Fibroblast of the conjunctiva (primary cell): ENCODE measurements at regions not wholly inside any gene's neighbourhood (a gene's known extent, or its start where the extent isn't known, plus 50 kb on each side); places are given as distances from the start of the nearest gene placed in this dataset.

Experiments used
- DNase-seq: peaks from one replicate; pipeline ENCODE4 v3.0.0-alpha.2; 2010; ENCODE audit warnings: low read depth

DNA sequence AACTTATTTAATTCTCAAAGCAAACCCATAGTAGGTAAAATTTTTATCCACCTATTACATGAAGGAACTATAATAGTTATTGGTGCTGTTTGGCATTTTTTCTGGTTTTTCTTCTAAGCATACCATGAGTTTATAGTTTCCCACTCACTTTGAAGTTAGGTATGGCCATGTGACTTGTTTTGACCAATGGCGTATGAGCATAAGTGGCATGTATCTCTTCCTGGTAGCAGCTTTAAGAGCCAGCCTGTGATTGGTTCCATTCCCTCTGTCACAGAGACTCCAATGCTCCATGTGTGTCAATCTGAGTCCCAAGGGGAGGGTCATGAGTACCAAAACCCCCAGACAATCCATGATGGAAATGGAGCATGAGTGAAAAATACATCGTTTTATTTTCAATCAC, 282.9 kb upstream of the N4BP1 start:
- no peak for DNase-seq

DNA sequence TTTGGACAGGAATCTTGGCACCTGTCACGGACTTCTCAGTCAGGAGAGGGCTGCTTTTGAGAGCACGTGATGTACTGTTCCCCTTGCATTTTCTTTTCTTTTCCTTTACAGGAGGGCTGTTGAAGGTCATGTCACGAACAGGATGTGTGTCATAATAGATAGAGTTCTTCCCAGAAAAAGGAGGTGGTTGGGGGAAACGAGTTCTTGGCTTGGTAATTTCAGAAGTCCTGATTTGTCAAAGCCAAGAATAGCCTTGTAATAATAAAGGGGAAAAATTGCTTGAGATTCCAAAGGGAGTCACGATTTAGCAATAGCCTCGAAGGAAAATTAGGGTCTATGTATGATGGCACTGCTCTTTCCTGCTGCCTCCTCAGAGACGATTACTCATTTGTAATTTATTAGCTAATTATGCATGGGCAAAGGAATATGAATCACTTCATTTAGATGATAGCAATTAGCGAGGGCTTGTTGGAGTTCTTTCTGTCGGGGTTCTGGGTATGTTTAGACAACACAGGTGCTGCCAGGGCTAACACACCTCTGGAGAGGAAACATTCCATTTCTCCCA, 277.7 kb upstream of the N4BP1 start:
- DNase-seq = no peak

GRCh38 chr16:48885471-48885870, 275.5 kb upstream of the N4BP1 start:
- no peak for DNase-seq

DNA sequence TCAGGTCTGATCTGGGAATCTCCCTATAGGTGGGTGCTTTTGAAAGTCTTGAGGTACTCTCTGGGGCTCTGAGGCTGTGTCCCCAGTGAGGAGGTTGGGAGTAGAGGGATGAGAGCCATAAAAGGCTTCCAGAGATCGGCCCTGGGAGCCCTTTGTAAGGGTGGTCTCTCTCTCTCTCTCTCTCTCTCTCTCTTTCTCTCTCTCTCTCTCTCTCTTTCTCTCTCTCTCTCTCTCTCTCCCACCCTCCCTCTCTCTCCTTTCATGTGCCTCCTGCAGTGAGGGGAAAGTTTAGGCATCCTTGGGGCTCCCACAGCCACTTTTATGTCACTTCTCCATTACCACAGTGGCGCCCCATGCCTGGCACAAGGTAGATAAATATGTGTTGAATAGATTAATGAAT, 271.3 kb upstream of the N4BP1 start:
- DNase-seq = no peak

- DNase-seq = no peak
Measured at GRCh38 chr16:48879223-48880122, 269.5 kb upstream of the N4BP1 start.

- no peak for DNase-seq
Measured at GRCh38 chr16:48877946-48878345, 268.0 kb upstream of the N4BP1 start.

DNA sequence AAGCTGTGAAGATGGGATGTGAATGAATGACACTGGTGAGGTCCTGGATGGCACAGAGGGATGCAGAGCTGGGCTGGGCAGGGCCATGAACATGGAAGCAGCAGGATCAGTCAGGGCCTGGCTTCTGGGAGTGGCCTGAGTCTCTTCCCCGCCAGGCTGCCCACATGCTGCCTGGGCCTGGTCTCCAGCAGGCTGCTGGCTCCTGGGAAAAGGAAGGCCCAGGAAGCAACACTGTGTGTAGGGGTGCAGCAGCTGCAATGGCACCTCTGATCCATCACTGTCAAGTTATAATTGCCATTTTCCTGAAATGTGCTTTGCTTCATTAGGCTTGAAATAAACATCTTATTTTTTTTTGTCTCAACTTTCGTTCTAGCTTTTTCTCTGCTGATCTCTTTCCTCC, 260.2 kb upstream of the N4BP1 start:
- no peak for DNase-seq

GRCh38 chr16:48865520-48865919, 255.5 kb upstream of the N4BP1 start:
- no peak for DNase-seq

GRCh38 chr16:48864055-48864454, 254.1 kb upstream of the N4BP1 start:
- no peak for DNase-seq

- no peak for DNase-seq
Measured at GRCh38 chr16:48862087-48862532, 252.1 kb upstream of the N4BP1 start.

- no peak for DNase-seq
Measured at GRCh38 chr16:48860341-48860740, 250.4 kb upstream of the N4BP1 start.

GRCh38 chr16:48852951-48853350, 243.0 kb upstream of the N4BP1 start:
- DNase-seq = no peak

GRCh38 chr16:48852458-48852857, 242.5 kb upstream of the N4BP1 start:
- no peak for DNase-seq

GRCh38 chr16:48850097-48850770, 240.3 kb upstream of the N4BP1 start:
- no peak for DNase-seq

DNA sequence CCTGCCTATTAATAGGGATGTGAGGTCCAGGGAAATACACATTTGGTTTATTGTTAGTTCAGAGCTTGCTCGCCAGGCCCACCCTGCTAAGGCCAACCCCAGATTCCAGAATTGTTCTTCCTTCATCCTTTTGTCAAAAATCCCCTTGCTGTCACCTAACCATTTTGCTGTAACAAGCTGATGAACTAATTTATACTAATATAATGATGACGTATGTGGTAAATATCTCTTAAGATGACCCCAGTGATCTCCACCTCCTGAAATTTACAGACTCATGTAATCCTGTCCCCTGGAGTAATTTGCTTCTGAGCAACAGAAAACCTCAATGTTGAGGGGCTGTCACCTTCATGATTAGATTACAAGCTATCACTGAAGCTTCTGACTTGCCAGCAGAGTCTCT, 236.3 kb upstream of the N4BP1 start:
- DNase-seq = no peak

GRCh38 chr16:48845261-48845660, 235.3 kb upstream of the N4BP1 start:
- DNase-seq = no peak

DNA sequence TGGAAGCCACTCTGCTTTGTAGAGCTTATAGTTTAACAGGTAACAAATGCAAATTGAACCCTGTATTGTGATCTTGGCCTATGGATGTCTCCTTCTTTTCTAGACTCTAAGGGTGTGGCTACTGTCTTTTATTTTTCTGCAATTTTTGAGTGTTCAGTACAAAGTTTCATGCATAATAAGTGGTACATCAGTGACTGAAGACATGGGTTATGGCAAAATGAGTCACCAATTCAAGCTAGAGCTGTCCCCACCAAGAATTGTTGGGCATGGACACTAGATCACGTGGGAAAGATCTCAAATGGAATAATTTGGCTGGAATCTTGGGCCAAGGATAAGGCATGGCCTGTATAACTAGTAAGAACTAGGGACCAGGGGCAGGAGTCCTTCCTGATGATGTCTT, 228.4 kb upstream of the N4BP1 start:
- DNase-seq = no peak

- DNase-seq = no peak
Measured at GRCh38 chr16:48836636-48837035, 226.7 kb upstream of the N4BP1 start.

DNA sequence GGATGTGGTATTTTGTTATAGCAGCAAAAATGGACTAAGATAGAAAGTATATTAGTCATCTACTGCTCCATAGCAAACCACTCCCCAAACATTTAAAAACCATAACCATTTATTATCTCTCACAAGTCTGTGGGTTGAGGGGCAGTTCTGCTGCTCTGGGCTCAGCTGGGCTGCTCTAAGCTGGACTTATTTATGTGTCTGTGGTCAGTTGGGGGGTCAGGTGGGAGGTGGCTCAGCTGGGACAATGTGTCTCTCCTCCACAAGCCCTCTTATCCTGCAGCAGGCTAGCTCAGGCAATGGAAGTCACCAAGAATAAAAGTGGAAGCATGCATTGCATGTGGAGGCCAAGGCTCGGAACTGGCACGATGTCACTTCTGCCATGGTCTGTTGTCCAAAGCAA, 226.1 kb upstream of the N4BP1 start:
- no peak for DNase-seq

GRCh38 chr16:48834576-48834975, 224.6 kb upstream of the N4BP1 start:
- DNase-seq = no peak

DNA sequence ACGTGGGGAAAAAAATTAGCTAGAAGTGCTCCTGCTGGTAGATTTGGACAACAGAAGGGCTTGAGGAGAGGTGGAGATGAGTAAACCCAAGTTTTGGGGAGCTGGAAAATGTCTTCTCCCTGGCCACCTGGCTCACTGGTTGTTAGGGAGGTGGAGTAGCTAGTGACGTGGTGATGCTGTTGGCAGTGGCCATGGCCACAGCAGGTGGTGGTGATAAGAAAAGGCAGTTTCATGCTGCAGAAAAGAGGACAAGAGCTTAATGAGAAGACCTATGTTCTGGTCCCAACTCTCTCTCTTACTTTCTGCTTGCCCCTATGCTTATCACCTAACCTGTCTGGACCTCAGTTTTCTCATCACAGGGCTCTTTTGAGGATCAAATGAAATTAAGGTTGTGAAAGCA, 223.5 kb upstream of the N4BP1 start:
- no peak for DNase-seq

- DNase-seq = no peak
Measured at GRCh38 chr16:48831076-48831722, 221.2 kb upstream of the N4BP1 start.
